HG03565 (cell line): ENCODE measurements at regions not wholly inside any gene's neighbourhood (a gene's known extent, or its start where the extent isn't known, plus 50 kb on each side); places are given as distances from the start of the nearest gene placed in this dataset.
A peak's percentile ranks its signal among the peaks of the same experiment; 100 is the strongest.

Experiments used
- ATAC-seq: cut with Tn5 transposase; IDR thresholded peaks from one replicate; pipeline ENCODE4 v1.9.1; 2021; ENCODE audit warnings: mild to moderate bottlenecking, moderate library complexity; ENCODE audit not compliant: unreplicated experiment

- ATAC-seq, result peak; percentile 82
Observed at GRCh38 chr3:23740517-23740965, 65.2 kb upstream of the UBE2E1 start.

DNA sequence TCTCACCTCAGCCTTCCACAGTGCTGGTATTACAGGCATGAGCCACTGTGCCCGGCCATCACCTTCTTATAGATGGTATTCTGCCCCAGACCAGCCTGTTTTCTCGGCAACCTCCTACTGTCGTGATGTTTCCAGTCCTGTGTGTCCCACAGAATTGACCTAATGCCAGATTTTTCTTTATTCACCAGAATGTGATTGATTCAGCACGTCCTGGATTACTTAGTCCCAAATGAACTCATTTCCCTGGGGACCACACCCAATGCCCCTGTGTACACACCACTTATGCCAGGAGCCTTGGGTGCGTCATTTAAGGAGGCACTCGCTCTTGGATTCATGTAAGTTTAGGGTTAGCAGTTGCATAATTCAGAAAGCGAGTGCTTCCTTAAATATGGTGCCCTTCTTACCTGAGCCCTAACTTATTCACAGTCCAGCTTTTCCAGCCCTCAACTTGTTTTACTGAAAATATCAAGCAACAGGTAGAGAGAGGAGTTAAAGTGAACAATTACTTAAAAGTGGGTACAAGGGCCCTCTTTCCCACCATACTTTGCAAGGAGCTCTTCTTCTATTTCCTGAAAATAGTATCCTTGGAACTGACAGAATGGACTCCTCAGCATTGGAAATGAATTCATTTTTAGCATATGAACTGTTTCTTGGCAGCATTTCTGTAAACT lies 64.6 kb upstream of the UBE2E1 start:
- no peak for ATAC-seq

DNA sequence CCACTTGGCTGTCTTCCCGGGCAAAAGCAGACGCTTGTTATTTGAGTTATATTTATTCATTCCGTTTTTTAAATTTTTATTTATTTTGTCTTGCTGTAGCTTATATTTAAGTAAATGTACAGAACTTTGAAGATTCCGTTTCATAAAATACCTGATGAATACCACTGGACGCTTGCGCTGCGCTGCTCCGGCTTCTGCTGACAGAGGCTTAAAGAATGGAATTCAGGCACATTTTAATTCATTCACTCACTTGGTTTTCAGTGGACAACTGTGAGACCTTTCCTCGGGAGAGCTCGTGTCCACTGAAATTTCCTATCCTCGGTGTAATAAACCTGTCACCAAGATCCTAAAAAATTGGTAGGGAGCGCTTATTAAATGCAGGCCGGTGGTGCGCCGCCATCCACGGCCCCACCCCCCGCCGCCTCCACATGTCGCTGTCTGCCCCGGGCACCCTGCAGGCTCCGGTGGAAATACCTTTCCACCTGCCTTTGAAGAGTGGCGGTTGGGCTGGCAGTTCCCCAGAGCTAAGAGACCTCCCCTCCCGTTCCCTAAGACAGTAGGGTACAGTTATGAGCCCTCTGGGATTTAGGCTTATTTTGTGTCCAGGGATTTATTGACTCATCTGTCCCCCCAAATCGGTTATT lies 62.5 kb upstream of the UBE2E1 start:
- ATAC-seq, result no peak

DNA sequence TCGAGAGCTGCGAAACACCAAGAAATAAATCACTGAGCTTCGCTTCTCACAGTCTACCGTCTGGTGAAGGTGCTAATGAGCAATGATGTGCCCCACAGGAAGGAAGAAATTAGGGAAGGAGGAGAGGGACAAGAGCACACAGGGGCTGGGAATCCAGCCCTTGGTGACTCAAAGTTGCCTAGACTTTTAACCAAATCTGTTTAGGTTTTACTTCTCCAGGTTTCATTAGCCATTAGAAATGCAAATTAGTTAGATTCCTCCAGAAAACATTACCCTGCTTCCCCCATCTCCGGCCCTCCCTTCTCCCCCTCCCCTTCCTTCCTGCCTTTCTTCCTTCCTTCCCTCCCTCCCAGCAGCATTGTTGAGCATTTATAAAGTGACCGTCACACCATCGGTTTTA lies 59.3 kb upstream of the UBE2E1 start:
- no peak for ATAC-seq

DNA sequence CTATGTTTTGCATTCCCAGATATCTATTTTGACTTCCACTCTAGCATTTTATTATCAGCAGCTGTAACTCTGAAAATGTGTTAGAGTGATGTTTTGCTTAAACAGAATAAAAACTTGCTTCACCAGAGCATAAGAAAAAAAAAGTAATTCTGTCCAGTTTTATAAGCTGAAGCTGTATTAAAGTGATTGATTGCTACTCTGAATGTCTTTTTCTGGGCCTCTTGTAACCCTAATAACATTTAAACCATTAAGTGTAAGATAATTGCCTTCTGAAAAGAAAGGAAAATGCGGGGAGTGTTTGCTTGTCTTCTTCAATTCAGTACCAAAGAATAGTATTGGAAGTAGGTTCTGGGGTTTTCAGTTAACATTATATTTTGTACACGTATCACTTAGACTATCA lies 57.9 kb upstream of the UBE2E1 start:
- ATAC-seq, result no peak

DNA sequence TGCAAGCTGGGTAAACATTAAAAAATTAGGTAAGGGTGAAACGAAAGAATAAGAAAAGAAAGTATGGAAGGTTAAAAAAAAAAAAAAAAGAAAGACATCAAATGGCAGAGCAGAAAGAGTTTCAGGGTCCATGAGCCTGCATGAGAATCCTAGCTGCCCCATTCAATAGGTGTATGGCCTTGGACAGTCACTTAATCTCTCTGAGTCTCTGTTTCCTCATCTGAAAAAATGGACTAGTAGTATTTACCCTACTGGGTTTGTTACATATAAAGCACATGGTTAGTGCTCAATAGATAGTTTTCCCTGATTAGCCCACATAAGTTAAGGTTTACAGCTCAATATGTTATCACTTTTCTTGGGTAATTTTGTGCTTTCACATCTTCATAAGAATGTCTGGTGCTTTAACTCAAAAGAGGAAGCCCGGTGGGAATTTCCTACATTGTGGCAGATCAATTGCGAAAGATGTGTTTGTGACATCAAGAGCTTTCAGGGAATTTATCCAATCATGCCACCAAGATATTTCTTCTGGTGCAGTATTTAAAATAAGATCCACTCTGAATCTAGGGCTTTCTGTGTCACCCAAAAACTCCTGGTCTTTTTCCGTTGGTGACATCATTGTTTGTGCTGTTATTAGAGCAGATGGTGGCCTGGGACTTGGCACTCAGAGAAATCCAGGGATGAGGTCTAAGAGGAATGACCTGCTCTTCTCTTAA lies 57.2 kb upstream of the UBE2E1 start:
- no peak for ATAC-seq

DNA sequence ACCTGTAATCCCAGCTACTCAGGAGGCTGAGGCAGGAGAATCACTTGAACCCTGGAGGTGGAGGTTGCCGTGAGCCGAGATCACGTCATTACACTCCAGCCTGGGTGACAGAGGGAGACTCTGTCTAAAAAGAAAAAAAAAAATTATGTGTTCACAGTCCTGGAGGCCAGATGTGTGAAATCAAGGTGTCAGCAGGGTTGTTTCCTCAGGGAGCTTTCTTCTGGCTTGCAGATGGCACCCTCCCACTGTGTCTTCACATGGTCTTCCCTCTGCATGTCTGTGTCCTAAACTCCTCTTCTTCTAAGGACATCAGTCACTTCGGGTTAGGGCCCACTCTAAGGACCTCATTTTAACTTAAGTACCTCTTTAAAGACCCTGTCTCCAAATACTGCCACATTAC lies 56.1 kb upstream of the UBE2E1 start:
- ATAC-seq, result no peak

- no peak for ATAC-seq
Observed at GRCh38 chr3:23750573-23751210, 55.1 kb upstream of the UBE2E1 start.

DNA sequence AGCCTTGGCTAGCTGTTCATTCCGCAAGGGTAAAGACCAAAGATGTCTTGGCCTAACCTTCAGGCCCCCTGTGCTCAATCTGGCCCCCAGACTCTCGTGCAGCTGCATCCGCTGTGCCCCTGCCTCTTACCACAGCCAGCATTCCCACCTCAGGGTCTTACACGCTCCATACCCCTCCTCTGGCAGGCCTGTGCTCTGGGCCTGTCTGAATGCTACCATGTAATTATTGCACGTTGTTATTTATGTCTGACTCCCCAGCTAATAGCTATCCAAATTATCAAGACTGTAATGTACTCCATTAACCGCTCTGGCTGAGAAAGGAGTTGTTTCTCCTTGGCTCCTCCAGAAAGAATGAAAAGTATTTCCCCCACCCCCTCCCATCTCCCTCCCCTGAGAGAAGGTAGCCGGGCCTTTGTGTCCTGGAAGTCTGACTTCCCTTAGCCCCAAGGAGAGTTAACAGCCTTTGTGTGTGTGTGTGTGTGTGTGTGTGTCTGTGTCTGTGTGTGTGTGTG lies 54.5 kb upstream of the UBE2E1 start:
- no peak for ATAC-seq

DNA sequence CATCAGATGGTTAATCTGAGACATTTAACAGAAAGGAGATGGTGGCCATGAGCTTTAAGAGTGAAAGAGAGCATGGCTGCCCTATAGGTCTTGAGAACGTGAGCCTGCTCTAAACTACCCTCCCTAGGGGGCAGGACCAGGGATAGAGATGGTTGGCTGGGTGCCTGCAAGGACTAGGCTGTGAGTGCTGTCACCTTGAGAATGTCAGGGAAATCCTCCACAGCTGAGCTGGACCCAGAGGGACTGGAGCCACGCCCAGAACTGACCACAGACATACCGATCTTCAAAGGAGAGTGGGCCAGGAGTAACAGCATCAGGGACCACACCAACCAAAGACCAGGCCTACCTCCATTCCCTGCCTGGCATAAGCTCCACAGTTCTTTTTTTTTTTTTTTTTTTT lies 53.6 kb upstream of the UBE2E1 start:
- ATAC-seq, result no peak

DNA sequence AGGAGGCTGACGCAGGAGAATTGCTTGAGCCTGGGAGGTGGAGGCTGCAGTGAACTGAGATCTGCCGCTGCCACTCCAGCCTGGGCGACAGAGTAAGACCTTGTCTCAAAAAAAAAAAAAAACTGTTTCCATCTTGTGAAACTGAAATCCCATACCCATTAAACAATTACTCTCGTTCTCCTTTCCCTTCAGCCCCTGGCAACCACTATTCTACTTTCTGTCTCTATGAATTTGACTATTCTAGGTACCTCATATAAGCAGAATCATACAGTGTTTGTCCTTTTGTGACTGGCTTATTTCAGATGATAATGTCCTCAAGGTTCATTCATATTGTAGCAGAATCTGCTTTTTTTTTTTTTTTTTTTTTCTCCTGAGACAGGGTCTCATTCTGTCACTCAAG lies 51.5 kb upstream of the UBE2E1 start:
- no peak for ATAC-seq
